WTC11 (cell line): ENCODE measurements at regions not wholly inside any gene's neighbourhood (a gene's known extent, or its start where the extent isn't known, plus 50 kb on each side); places are given as distances from the start of the nearest gene placed in this dataset.

Experiments
- ATAC-seq: fragments of 200-7000 bp; cut with Tn5 transposase; 2 replicates; pipeline ENCODE4 v1.10.0; 2021; ENCODE audit warnings: mild to moderate bottlenecking, moderate library complexity
- CTCF ChIA-PET: fragments of 300-600 bp; sonication (Branson Sonifier 250); formaldehyde crosslinking; loops from one replicate; lab custom pipeline; 2021; ENCODE audit warnings: antibody characterized with exemption; lab: Charles Lee
- POLR2A ChIA-PET: fragments of 350-600 bp; sonication (Branson Sonifier 250); formaldehyde crosslinking; loops from one replicate; lab custom pipeline; 2021; ENCODE audit warnings: antibody characterized with exemption; lab: Charles Lee
- DNase-seq: peaks from one replicate; pipeline ENCODE4 v3.0.0; 2021; ENCODE audit warnings: low spot score
- H3K27ac Mint-ChIP-seq: 2 replicates; pipeline ENCODE4 v1.8.0; 2021; ENCODE audit warnings: mixed read lengths
- H3K27me3 Mint-ChIP-seq: 2 replicates; pipeline ENCODE4 v1.8.0; 2021; ENCODE audit warnings: low read depth, mild to moderate bottlenecking, moderate library complexity, mixed read lengths
- H3K36me3 Mint-ChIP-seq: 2 replicates; pipeline ENCODE4 v1.8.0; 2021; ENCODE audit warnings: mixed read lengths
- H3K4me1 Mint-ChIP-seq: 2 replicates; pipeline ENCODE4 v1.8.0; 2022; ENCODE audit warnings: mixed read lengths
- H3K4me3 Mint-ChIP-seq: 2 replicates; pipeline ENCODE4 v1.8.0; 2021; ENCODE audit warnings: mild to moderate bottlenecking, moderate library complexity, mixed read lengths
- H3K9me3 Mint-ChIP-seq: 2 replicates; pipeline ENCODE4 v1.8.0; 2021; ENCODE audit warnings: mixed read lengths
- CBFB ChIP-seq: sonication (generic); formaldehyde crosslinking; IDR thresholded peaks from 2 replicates; pipeline ENCODE4 v1.8.1; 2022; ENCODE audit warnings: mild to moderate bottlenecking, low read depth, missing genetic modification reagents
- CREB1 ChIP-seq: sonication (generic); formaldehyde crosslinking; IDR thresholded peaks from 2 replicates; pipeline ENCODE4 v1.8.0; 2023; ENCODE audit warnings: mild to moderate bottlenecking, missing genetic modification reagents
- FOXP1 ChIP-seq: sonication (generic); formaldehyde crosslinking; IDR thresholded peaks from 2 replicates; pipeline ENCODE4 v1.8.0; 2022; ENCODE audit warnings: missing genetic modification reagents, mild to moderate bottlenecking, moderate library complexity, borderline replicate concordance
- SOX15 ChIP-seq: fragments of 250-450 bp; sonication (Bioruptor Pico); IDR thresholded peaks from 2 replicates; pipeline ENCODE4 v1.9.0; 2021; ENCODE audit warnings: mild to moderate bottlenecking
- TP53 ChIP-seq: sonication (generic); formaldehyde crosslinking; IDR thresholded peaks from 2 replicates; pipeline ENCODE4 v1.8.1; 2023; ENCODE audit warnings: mild to moderate bottlenecking, missing genetic modification reagents
- TF ChIP-seq, protein P1 (sequence below): sonication (generic); formaldehyde crosslinking; IDR thresholded peaks from 2 replicates; pipeline ENCODE4 v1.8.1; 2022; ENCODE audit warnings: mild to moderate bottlenecking, missing genetic modification reagents, moderate library complexity, borderline replicate concordance
- TF ChIP-seq, protein P2 (sequence below): sonication (generic); formaldehyde crosslinking; IDR thresholded peaks from 2 replicates; pipeline ENCODE4 v1.8.1; 2022; ENCODE audit warnings: low read depth, missing genetic modification reagents, borderline replicate concordance
- TF ChIP-seq, protein P3 (sequence below): sonication (generic); formaldehyde crosslinking; IDR thresholded peaks from 2 replicates; pipeline ENCODE4 v1.8.0; 2023; ENCODE audit warnings: missing genetic modification reagents
- TF ChIP-seq, protein P4 (sequence below): sonication (generic); formaldehyde crosslinking; IDR thresholded peaks from 2 replicates; pipeline ENCODE4 v1.8.0; 2022; ENCODE audit warnings: mild to moderate bottlenecking, missing genetic modification reagents
- TF ChIP-seq, protein P5 (sequence below): fragments of 250-450 bp; sonication (Bioruptor Pico); IDR thresholded peaks from 2 replicates; pipeline ENCODE4 v1.9.0; 2021; ENCODE audit warnings: mild to moderate bottlenecking
- TF ChIP-seq, protein P6 (sequence below): sonication (generic); formaldehyde crosslinking; IDR thresholded peaks from 2 replicates; pipeline ENCODE4 v1.8.1; 2023; ENCODE audit warnings: mild to moderate bottlenecking, moderate library complexity, missing genetic modification reagents
- TF ChIP-seq, protein P7 (sequence below): sonication (generic); formaldehyde crosslinking; IDR thresholded peaks from 2 replicates; pipeline ENCODE4 v1.8.0; 2022; ENCODE audit warnings: mild to moderate bottlenecking, missing genetic modification reagents

DNA sequence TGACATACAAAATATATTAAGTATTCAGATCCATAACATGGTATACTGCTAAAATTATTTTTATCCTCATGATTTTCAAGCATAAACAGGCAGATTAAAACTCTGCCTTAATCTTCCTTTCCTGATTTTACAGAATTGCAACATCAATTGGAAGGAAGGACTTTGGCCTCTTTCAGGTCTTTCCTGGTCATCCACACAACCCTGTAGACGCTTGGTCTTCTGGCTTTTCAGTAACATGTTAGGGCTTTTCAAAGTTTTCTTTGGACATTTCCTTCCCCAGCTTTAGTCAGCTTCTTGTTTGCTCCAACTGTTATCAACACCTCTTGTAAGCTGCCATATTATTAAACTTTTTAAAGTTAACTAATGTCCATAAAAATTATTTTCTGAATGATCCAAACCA is 1364.9 kb upstream of the NRXN1 start:
- CTCF ChIA-PET = no interaction called here

DNA sequence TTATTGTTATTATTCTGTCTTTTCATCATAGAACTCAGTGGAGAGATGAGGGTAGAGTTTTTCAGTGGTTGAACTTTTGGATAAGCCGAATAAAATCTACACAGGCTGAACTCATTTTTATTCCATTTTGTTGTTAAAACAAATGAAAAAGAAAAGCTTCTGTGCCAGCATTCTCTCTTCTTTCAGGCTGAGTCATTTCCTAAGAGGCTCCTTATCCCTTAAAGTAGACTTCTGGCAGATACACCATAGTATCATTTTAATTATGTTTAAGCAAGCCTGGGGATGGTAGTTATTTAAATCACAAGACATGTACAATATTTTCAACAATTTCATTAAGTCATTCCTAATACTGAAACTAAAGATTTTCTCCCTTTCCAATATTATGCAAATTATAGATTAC is 1364.0 kb upstream of the NRXN1 start:
- H3K36me3 Mint-ChIP-seq = no peaks in the 10 kb centered on the region
- DNase-seq = no peak
- no peak for TF ChIP-seq TP53
- TF ChIP-seq, all 79 proteins: peak for 0
- H3K4me1 Mint-ChIP-seq = no peaks in the 10 kb centered on the region; the same call in 1 of the 2 replicates
- no peak overlapping the region for H3K4me3 Mint-ChIP-seq
- ATAC-seq = no peak
- H3K27ac Mint-ChIP-seq = no peak overlapping the region
- ChIA-PET POLR2A (no interaction called here), CTCF (no interaction called here)
- no peaks in the 10 kb centered on the region for H3K27me3 Mint-ChIP-seq
- H3K9me3 Mint-ChIP-seq = peaks cover 4% of the 10 kb centered on the region; the same call in 1 of the 2 replicates

More for the DNA sequence above, 1364.9 kb upstream of the NRXN1 start:
- TF ChIP-seq SOX15 (CRISPR knock-in tag) (no peak), CREB1 (CRISPR knock-in tag) (no peak), FOXP1 (CRISPR knock-in tag) (no peak)
- TF ChIP-seq, protein P1, sequence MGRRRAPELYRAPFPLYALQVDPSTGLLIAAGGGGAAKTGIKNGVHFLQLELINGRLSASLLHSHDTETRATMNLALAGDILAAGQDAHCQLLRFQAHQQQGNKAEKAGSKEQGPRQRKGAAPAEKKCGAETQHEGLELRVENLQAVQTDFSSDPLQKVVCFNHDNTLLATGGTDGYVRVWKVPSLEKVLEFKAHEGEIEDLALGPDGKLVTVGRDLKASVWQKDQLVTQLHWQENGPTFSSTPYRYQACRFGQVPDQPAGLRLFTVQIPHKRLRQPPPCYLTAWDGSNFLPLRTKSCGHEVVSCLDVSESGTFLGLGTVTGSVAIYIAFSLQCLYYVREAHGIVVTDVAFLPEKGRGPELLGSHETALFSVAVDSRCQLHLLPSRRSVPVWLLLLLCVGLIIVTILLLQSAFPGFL (CRISPR knock-in tag) = no peak
- TF ChIP-seq, protein P2, sequence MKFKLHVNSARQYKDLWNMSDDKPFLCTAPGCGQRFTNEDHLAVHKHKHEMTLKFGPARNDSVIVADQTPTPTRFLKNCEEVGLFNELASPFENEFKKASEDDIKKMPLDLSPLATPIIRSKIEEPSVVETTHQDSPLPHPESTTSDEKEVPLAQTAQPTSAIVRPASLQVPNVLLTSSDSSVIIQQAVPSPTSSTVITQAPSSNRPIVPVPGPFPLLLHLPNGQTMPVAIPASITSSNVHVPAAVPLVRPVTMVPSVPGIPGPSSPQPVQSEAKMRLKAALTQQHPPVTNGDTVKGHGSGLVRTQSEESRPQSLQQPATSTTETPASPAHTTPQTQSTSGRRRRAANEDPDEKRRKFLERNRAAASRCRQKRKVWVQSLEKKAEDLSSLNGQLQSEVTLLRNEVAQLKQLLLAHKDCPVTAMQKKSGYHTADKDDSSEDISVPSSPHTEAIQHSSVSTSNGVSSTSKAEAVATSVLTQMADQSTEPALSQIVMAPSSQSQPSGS (CRISPR knock-in tag) = no peak
- TF ChIP-seq, protein P3, sequence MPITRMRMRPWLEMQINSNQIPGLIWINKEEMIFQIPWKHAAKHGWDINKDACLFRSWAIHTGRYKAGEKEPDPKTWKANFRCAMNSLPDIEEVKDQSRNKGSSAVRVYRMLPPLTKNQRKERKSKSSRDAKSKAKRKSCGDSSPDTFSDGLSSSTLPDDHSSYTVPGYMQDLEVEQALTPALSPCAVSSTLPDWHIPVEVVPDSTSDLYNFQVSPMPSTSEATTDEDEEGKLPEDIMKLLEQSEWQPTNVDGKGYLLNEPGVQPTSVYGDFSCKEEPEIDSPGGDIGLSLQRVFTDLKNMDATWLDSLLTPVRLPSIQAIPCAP = no peak
- TF ChIP-seq, protein P4, sequence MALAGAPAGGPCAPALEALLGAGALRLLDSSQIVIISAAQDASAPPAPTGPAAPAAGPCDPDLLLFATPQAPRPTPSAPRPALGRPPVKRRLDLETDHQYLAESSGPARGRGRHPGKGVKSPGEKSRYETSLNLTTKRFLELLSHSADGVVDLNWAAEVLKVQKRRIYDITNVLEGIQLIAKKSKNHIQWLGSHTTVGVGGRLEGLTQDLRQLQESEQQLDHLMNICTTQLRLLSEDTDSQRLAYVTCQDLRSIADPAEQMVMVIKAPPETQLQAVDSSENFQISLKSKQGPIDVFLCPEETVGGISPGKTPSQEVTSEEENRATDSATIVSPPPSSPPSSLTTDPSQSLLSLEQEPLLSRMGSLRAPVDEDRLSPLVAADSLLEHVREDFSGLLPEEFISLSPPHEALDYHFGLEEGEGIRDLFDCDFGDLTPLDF (CRISPR knock-in tag) = no peak
- TF ChIP-seq, all 79 proteins: peak for 0
- POLR2A ChIA-PET = no interaction called here
- H3K9me3 Mint-ChIP-seq = peaks cover 4% of the 10 kb centered on the region; the same call in 1 of the 2 replicates
- no peaks in the 10 kb centered on the region for H3K36me3 Mint-ChIP-seq
- DNase-seq (no peak), ATAC-seq (no peak)
- H3K4me3 Mint-ChIP-seq = no peak overlapping the region
- no peaks in the 10 kb centered on the region for H3K27me3 Mint-ChIP-seq
- peaks cover 3% of the 10 kb centered on the region for H3K4me1 Mint-ChIP-seq
- H3K27ac Mint-ChIP-seq = no peak overlapping the region

DNA sequence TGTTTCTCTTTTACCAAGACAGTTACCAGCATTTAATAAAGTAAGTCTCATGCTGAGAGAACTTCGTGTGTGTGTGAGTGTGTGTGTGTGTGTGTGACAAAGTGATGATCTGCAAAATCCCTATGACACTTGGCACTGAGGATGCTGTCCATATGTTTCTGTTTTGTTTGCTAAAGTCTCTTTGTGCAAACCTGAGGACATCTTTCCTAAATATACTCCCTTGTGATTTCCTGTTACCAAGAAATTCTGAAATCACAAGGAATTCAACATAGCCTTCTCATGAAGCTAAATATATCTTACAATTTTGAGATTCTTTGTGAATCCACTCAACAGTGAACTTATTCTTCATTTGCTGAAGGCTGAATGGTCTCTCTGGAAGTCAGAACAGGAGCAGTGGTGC is 1359.7 kb upstream of the NRXN1 start:
- Mint-ChIP-seq H3K9me3 (peaks cover 4% of the 10 kb centered on the region; the same call in 1 of the 2 replicates), H3K27me3 (no peaks in the 10 kb centered on the region), H3K4me3 (no peak overlapping the region), H3K36me3 (no peaks in the 10 kb centered on the region), H3K4me1 (peaks cover 10% of the 10 kb centered on the region), H3K27ac (no peak overlapping the region)
- POLR2A ChIA-PET = no interaction called here
- DNase-seq = no peak
- CTCF ChIA-PET = no interaction called here
- no peak for ATAC-seq
- TF ChIP-seq CBFB (CRISPR knock-in tag) = no peak
- TF ChIP-seq, protein P5, sequence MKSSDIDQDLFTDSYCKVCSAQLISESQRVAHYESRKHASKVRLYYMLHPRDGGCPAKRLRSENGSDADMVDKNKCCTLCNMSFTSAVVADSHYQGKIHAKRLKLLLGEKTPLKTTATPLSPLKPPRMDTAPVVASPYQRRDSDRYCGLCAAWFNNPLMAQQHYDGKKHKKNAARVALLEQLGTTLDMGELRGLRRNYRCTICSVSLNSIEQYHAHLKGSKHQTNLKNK = no peak
- TF ChIP-seq, protein P6, sequence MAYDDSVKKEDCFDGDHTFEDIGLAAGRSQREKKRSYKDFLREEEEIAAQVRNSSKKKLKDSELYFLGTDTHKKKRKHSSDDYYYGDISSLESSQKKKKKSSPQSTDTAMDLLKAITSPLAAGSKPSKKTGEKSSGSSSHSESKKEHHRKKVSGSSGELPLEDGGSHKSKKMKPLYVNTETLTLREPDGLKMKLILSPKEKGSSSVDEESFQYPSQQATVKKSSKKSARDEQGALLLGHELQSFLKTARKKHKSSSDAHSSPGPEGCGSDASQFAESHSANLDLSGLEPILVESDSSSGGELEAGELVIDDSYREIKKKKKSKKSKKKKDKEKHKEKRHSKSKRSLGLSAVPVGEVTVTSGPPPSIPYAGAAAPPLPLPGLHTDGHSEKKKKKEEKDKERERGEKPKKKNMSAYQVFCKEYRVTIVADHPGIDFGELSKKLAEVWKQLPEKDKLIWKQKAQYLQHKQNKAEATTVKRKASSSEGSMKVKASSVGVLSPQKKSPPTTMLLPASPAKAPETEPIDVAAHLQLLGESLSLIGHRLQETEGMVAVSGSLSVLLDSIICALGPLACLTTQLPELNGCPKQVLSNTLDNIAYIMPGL = no peak
- TF ChIP-seq, protein P7, sequence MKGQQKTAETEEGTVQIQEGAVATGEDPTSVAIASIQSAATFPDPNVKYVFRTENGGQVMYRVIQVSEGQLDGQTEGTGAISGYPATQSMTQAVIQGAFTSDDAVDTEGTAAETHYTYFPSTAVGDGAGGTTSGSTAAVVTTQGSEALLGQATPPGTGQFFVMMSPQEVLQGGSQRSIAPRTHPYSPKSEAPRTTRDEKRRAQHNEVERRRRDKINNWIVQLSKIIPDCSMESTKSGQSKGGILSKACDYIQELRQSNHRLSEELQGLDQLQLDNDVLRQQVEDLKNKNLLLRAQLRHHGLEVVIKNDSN (CRISPR knock-in tag) = no peak
